ENCODE measurements at regions not wholly inside any gene's neighbourhood (a gene's known extent, or its start where the extent isn't known, plus 50 kb on each side); places are given as distances from the start of the nearest gene placed in this dataset.

DNA sequence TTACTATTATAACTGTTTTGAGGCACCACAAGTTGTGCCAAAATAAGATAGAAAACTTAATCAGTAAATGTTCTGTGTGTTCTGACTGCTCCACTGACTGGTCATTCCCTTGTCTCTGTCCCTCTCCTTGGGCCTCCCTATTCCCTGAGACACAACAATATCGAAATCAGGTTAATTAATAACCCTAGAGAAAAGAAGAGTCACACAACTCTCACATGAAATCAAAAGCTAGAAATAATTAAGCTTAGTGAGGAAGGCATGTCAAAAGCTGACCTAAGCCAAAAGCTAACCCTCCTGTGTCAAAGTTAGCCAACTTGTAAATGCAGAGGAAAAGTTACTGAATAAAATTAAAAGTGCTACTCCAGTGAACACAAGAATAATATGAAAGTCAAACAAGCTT lies 53.8 kb upstream of the CCDC196 start:
- no peak overlapping the region for H3K27ac ChIP-seq
- no peaks in the 10 kb centered on the region for H3K27me3 ChIP-seq (replicated peaks)
- no peak for DNase-seq
- no peaks in the 10 kb centered on the region for H3K36me3 ChIP-seq (replicated peaks)
- in situ Hi-C loops (cut with HindIII; ENCODE audit: low pct_ligation_motif_present, low sequenced_read_pairs): no loop called here
- H3K4me3 ChIP-seq (ENCODE audit: low read depth, low read length): no peak overlapping the region
- TF ChIP-seq, protein P1, sequence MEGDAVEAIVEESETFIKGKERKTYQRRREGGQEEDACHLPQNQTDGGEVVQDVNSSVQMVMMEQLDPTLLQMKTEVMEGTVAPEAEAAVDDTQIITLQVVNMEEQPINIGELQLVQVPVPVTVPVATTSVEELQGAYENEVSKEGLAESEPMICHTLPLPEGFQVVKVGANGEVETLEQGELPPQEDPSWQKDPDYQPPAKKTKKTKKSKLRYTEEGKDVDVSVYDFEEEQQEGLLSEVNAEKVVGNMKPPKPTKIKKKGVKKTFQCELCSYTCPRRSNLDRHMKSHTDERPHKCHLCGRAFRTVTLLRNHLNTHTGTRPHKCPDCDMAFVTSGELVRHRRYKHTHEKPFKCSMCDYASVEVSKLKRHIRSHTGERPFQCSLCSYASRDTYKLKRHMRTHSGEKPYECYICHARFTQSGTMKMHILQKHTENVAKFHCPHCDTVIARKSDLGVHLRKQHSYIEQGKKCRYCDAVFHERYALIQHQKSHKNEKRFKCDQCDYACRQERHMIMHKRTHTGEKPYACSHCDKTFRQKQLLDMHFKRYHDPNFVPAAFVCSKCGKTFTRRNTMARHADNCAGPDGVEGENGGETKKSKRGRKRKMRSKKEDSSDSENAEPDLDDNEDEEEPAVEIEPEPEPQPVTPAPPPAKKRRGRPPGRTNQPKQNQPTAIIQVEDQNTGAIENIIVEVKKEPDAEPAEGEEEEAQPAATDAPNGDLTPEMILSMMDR (IDR thresholded peaks at IDR 0.05; ENCODE audit: low read depth, low read length, missing control alignments): no peak

DNA sequence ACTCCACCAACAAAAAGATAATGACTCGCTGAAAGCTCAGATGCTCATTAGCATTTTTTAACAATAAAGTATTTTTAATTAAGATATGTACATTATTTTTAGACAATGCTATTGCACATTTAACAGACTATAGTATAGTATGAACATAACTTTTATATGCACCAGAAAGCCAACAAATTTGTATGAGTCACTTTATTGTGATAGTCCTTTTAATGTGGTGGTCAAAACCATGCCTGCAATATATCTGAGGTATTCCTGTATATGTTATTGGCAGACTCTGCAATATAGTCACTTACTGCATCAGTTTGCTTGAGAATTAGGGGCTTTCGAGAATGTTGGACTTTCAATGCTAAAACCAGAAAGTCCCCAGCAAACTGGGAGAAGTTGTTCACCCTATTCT lies 51.7 kb upstream of the CCDC196 start:
- TF ChIP-seq, protein P1 (IDR thresholded peaks at IDR 0.05; ENCODE audit: low read depth, low read length, missing control alignments): no peak

DNA sequence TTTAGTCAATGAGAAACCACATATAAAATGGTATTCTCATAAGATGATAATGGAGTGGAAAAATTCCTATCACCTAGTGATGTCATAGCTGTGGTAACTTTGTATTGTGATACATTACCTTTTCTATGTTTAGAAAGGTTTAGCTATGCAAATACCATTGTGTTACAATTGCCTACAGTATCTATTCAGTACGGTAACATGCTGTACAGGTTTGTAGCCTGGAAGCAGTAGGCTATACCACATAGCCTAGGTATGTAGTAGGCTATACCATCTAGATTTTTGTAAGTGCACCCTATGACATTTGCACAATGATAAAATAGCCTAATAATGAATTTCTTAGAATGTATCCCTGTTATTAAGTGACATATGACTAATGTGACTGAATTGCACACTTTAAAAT lies 50.5 kb upstream of the CCDC196 start:
- Histone ChIP-seq H3K27ac (no peak overlapping the region), H3K36me3 (replicated peaks) (no peaks in the 10 kb centered on the region), H3K4me3 (ENCODE audit: low read depth, low read length) (no peak overlapping the region), H3K27me3 (replicated peaks) (no peaks in the 10 kb centered on the region)
- DNase-seq: no peak
- in situ Hi-C loops (cut with HindIII; ENCODE audit: low pct_ligation_motif_present, low sequenced_read_pairs): no loop called here
- TF ChIP-seq, protein P1 (IDR thresholded peaks at IDR 0.05; ENCODE audit: low read depth, low read length, missing control alignments): no peak

More for the DNA sequence above, 51.7 kb upstream of the CCDC196 start:
- Histone ChIP-seq H3K27ac (no peak overlapping the region), H3K4me3 (ENCODE audit: low read depth, low read length) (no peak overlapping the region), H3K36me3 (replicated peaks) (no peaks in the 10 kb centered on the region), H3K27me3 (replicated peaks) (no peaks in the 10 kb centered on the region)
- DNase-seq: no peak
- in situ Hi-C loops (cut with HindIII; ENCODE audit: low pct_ligation_motif_present, low sequenced_read_pairs): no loop called here

All from brain microvascular endothelial cell (primary cell).